GM12892 (cell line): ENCODE measurements at regions not wholly inside any gene's neighbourhood (a gene's known extent, or its start where the extent isn't known, plus 50 kb on each side); places are given as distances from the start of the nearest gene placed in this dataset.

ENCODE experiments used
- POLR2A ChIP-seq: IDR thresholded peaks from 2 replicates; pipeline ENCODE4 v1.6.1; 2011; ENCODE audit warnings: low read depth, low read length, control low read depth
- TAF1 ChIP-seq: IDR thresholded peaks from 2 replicates; pipeline ENCODE4 v1.6.1; 2011; ENCODE audit warnings: low read depth, mild to moderate bottlenecking, control low read depth, low read length, borderline replicate concordance

DNA sequence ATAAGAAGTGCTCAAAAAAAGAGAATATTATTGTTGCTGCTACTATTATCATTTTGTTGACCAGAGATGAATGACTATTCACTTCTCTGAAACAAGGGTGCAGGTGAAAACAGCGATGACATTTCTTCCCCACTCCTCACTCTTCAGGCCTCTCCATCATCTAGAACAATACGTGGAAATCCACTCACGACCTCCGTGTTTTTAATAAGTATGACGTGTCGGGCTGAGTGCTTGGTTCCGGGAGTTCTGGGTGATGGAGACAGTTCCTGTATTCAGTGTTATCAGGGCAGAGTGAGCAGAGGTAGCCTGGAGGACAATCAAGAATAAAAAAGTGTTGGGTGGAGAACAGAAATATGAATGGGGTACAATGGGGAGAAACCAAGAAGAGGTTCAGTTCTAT is 130.0 kb upstream of the ZNF217 start:
- TF ChIP-seq POLR2A = no peak
- TF ChIP-seq TAF1 = no peak
